OCI-LY3 (cell line): ENCODE measurements at regions not wholly inside any gene's neighbourhood (a gene's known extent, or its start where the extent isn't known, plus 50 kb on each side); places are given as distances from the start of the nearest gene placed in this dataset.

Experiments
- H2AFZ ChIP-seq: fragments of 200-600, 300-600 bp; shearing (Covaris generic); 2 replicates; pipeline ENCODE4 v1.6.0; 2014; ENCODE audit warnings: antibody characterized with exemption, low read depth, low read length
- H3K27ac ChIP-seq: fragments of 200-600, 300-600 bp; sonication (generic); 2 replicates; pipeline ENCODE4 v1.5.1; 2014; ENCODE audit warnings: mild to moderate bottlenecking, low read length, moderate library complexity, mixed read lengths
- H3K27me3 ChIP-seq: fragments of 200-600, 300-600 bp; sonication (generic); 2 replicates; pipeline ENCODE4 v1.6.1; 2014; ENCODE audit warnings: low read depth, low read length, mixed read lengths
- H3K36me3 ChIP-seq: fragments of 200-600, 300-600 bp; sonication (generic); replicated peaks from 2 replicates; pipeline ENCODE3; 2014; ENCODE audit warnings: low read depth, low read length, mixed read lengths
- H3K4me1 ChIP-seq: fragments of 300-600, 200-600 bp; sonication (generic); 2 replicates; pipeline ENCODE4 v1.6.1; 2014; ENCODE audit warnings: low read length, mixed read lengths
- H3K4me2 ChIP-seq: fragments of 200-600, 300-600 bp; sonication (generic); 2 replicates; pipeline ENCODE4 v1.6.1; 2014; ENCODE audit warnings: low read length, mixed read lengths
- H3K4me3 ChIP-seq: fragments of 300-600, 200-600 bp; sonication (generic); 2 replicates; pipeline ENCODE4 v1.5.1; 2014; ENCODE audit warnings: antibody characterized with exemption, mild to moderate bottlenecking, low read length, moderate library complexity
- H3K79me2 ChIP-seq: fragments of 300-600, 200-600 bp; shearing (Covaris generic); 2 replicates; pipeline ENCODE4 v1.6.1; 2014; ENCODE audit warnings: mild to moderate bottlenecking, low read length, mixed read lengths
- H3K9ac ChIP-seq: fragments of 300-600, 200-600 bp; shearing (Covaris generic); 2 replicates; pipeline ENCODE4 v1.6.0; 2014; ENCODE audit warnings: mild to moderate bottlenecking, low read length, moderate library complexity
- H3K9me3 ChIP-seq: fragments of 200-600, 300-600 bp; shearing (Covaris generic); 2 replicates; pipeline ENCODE4 v1.6.1; 2014; ENCODE audit warnings: low read length, mixed read lengths; ENCODE audit not compliant: insufficient read depth
- H4K20me1 ChIP-seq: fragments of 200-600, 300-600 bp; sonication (generic); 2 replicates; pipeline ENCODE4 v1.6.1; 2016; ENCODE audit warnings: low read length, mixed read lengths; ENCODE audit not compliant: insufficient read depth
- CTCF ChIP-seq: fragments of 200-600, 300-600 bp; sonication (generic); IDR thresholded peaks from 2 replicates; pipeline ENCODE4 v1.5.1; 2014; ENCODE audit warnings: antibody characterized with exemption, low read length, low read depth
- EZH2phosphoT487 ChIP-seq: fragments of 200-600 bp; shearing (Covaris generic); IDR thresholded peaks from 2 replicates; pipeline ENCODE4 v1.6.1; 2018; ENCODE audit warnings: antibody characterized with exemption, mixed run types, low read depth

DNA sequence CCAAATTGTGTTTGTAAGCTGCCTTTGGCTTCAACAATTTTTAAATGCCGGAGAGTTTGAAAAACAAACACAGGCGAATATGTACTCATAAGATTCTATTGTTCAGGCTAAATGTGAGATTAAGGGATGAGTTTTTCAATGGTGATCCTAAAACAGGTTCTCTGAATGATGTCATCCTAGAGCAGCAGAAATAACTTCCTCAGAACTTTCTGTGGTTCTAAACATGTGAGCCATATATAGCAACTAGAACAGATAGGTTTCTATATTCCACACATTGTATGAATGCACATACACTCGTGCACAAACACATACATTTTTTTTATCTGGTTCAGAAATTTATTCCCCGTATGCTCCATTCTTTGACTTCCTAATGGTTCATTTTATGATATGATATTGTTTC lies 1352.2 kb downstream of the CDH8 start:
- Histone ChIP-seq H3K9ac (no peak overlapping the region), H4K20me1 (no peaks in the 10 kb centered on the region), H3K27ac (no peak overlapping the region), H3K4me3 (no peak overlapping the region), H2AFZ (no peak overlapping the region), H3K79me2 (no peaks in the 10 kb centered on the region), H3K4me1 (no peaks in the 10 kb centered on the region), H3K9me3 (no peaks in the 10 kb centered on the region), H3K4me2 (no peak overlapping the region), H3K27me3 (no peaks in the 10 kb centered on the region), H3K36me3 (no peaks in the 10 kb centered on the region)
- TF ChIP-seq CTCF (no peak), EZH2phosphoT487 (no peak)

DNA sequence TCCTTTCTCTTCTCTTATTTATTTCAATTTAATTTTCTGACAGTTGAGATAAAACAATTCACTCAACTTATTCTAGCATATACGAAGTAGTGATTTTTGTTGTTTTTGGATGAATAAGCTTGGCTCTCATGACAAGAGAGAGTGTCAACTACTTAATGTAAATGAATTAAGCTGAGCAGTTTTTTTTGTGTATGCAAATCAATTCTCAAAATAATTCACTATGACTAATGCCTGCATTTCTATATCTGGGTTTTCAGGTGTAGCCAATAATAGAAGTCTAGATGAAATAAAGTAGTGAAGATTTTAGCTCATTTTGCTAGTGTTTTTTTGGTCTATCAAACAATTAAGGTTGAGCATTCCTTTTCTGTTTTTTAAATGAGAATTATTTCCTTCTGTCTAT lies 1354.0 kb downstream of the CDH8 start:
- no peak overlapping the region for H3K9ac ChIP-seq

GRCh38 chr16:60681043-60681442 lies 1355.2 kb downstream of the CDH8 start:
- Histone ChIP-seq H3K27ac (no peak overlapping the region), H4K20me1 (no peaks in the 10 kb centered on the region), H3K9me3 (no peaks in the 10 kb centered on the region), H3K4me1 (no peaks in the 10 kb centered on the region), H3K79me2 (no peaks in the 10 kb centered on the region), H3K4me3 (no peak overlapping the region), H2AFZ (no peak overlapping the region), H3K9ac (no peak overlapping the region), H3K36me3 (no peaks in the 10 kb centered on the region), H3K4me2 (no peak overlapping the region), H3K27me3 (no peaks in the 10 kb centered on the region)
- TF ChIP-seq EZH2phosphoT487 (no peak), CTCF (no peak)

More for the DNA sequence above, 1354.0 kb downstream of the CDH8 start:
- no peaks in the 10 kb centered on the region for H3K79me2 ChIP-seq
- H3K4me1 ChIP-seq: no peaks in the 10 kb centered on the region
- no peak overlapping the region for H3K4me2 ChIP-seq
- no peaks in the 10 kb centered on the region for H3K36me3 ChIP-seq
- no peaks in the 10 kb centered on the region for H3K27me3 ChIP-seq
- no peak overlapping the region for H2AFZ ChIP-seq
- no peaks in the 10 kb centered on the region for H4K20me1 ChIP-seq
- no peaks in the 10 kb centered on the region for H3K9me3 ChIP-seq
- H3K27ac ChIP-seq: no peak overlapping the region
- no peak overlapping the region for H3K4me3 ChIP-seq
- TF ChIP-seq EZH2phosphoT487 (no peak), CTCF (no peak)

- no peak for TF ChIP-seq EZH2phosphoT487
- no peak overlapping the region for H3K9ac ChIP-seq
- no peaks in the 10 kb centered on the region for H4K20me1 ChIP-seq
- no peaks in the 10 kb centered on the region for H3K79me2 ChIP-seq
- H2AFZ ChIP-seq: no peak overlapping the region
- H3K4me3 ChIP-seq: no peak overlapping the region
- H3K27ac ChIP-seq: no peak overlapping the region
- H3K4me2 ChIP-seq: no peak overlapping the region
- no peaks in the 10 kb centered on the region for H3K27me3 ChIP-seq
- H3K4me1 ChIP-seq: no peaks in the 10 kb centered on the region
- no peaks in the 10 kb centered on the region for H3K9me3 ChIP-seq
- H3K36me3 ChIP-seq: no peaks in the 10 kb centered on the region
These were observed 1361.2 kb downstream of the CDH8 start for GRCh38 chr16:60675022-60675421.

DNA sequence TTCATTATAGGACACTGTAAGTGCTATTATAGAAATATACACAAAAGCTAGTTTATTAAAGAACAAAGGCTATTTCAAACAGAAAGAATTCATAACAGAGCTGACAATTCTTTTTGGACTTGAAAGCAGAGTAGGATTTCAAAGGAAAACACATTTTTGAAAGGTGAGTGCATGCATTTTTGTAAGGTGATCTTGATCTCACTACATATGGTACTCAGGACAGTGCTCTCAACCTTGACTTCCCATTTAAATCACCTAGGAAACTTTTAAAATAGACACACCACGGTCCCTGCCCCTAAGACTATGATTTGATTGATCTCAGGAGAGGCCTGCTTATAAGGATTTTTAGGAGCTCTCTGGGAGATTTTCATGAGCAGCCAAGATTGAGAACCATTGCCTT lies 1362.0 kb downstream of the CDH8 start:
- no peaks in the 10 kb centered on the region for H3K27me3 ChIP-seq
- TF ChIP-seq EZH2phosphoT487 (no peak), CTCF (no peak)
- H3K4me1 ChIP-seq: no peaks in the 10 kb centered on the region
- H3K36me3 ChIP-seq: no peaks in the 10 kb centered on the region
- no peaks in the 10 kb centered on the region for H4K20me1 ChIP-seq
- H3K9me3 ChIP-seq: no peaks in the 10 kb centered on the region
- no peak overlapping the region for H2AFZ ChIP-seq
- no peaks in the 10 kb centered on the region for H3K79me2 ChIP-seq
- H3K4me3 ChIP-seq: no peak overlapping the region
- H3K4me2 ChIP-seq: no peak overlapping the region
- no peak overlapping the region for H3K27ac ChIP-seq
- H3K9ac ChIP-seq: no peak overlapping the region
